Esophagus squamous epithelium (tissue), 5 donors: ENCODE measurements at regions not wholly inside any gene's neighbourhood (a gene's known extent, or its start where the extent isn't known, plus 50 kb on each side); places are given as distances from the start of the nearest gene placed in this dataset.

ENCODE experiments used
- DNase-seq: peaks from one replicate; lab custom pipeline; 2025; lab: John Stamatoyannopoulos, UW
- H3K27ac ChIP-seq, 4 donors: fragments of 200-600 bp; sonication (generic); one replicate each; pipeline ENCODE4 v1.5.1; 2016 to 2019; ENCODE audit warnings: mild to moderate bottlenecking in 1 of 4
- H3K27me3 ChIP-seq, 4 donors: fragments of 200-600 bp; sonication (generic); 1 replicate in 3 of 4; 2 replicates in 1 of 4; pipeline versions ENCODE4 v1.5.1 to v1.6.0; 2017 to 2021; ENCODE audit warnings: antibody characterized with exemption in 1 of 4
- H3K36me3 ChIP-seq, 3 donors: fragments of 200-600 bp; sonication (generic); one replicate each; pipeline ENCODE4 v1.5.1; 2016 to 2019
- H3K4me1 ChIP-seq, 3 donors: fragments of 200-600 bp; sonication (generic); one replicate each; pipeline ENCODE4 v1.5.1; 2017 to 2019
- H3K4me3 ChIP-seq, 4 donors: fragments of 200-600 bp; sonication (generic); 1 replicate in 3 of 4; 2 replicates in 1 of 4; pipeline ENCODE4 v1.5.1; 2016 to 2019; ENCODE audit warnings: mild to moderate bottlenecking in 2 of 4, moderate library complexity in 1 of 4
- H3K9me3 ChIP-seq, 3 donors: fragments of 200-600 bp; sonication (generic); one replicate each; pipeline ENCODE4 v1.5.1; 2016 to 2019
- CTCF ChIP-seq, 6 experiments: fragments of 450-650 bp in 4 of 6; fragments of 200-600 bp in 2 of 6; sonication (generic) in 2 of 6; IDR thresholded peaks; one replicate each; pipeline ENCODE4 v1.5.1; 2016 to 2019; ENCODE audit warnings: antibody characterized with exemption in 6 of 6, mild to moderate bottlenecking in 4 of 6, moderate library complexity in 4 of 6
- POLR2A ChIP-seq, 4 donors: fragments of 450-650 bp; IDR thresholded peaks; one replicate each; pipeline ENCODE4 v1.6.1; 2017; ENCODE audit warnings: antibody characterized with exemption in 4 of 4, mild to moderate bottlenecking in 4 of 4, moderate library complexity in 3 of 4
- WGBS, 2 donors: methylation state at CpG; one replicate each; pipeline ENCODE4 v1.1.5; 2018; 5-methylcytosine and 5-hydroxymethylcytosine counted together
- intact Hi-C: fragments of 100-400 bp; cut with DNase I; formaldehyde crosslinking; loops from one replicate; pipeline ENCODE4 v1.15.0; 2022
- donor health status: DM: yes; HTN: yes; CAD: no.

GRCh38 chr17:79417476-79417988, 193.3 kb downstream of the RBFOX3 start:
- WGBS, 2 donors = 81 to 90% methylated on average over 7 to 10 of the region's 14 CpGs
- peaks cover 0 to 74% (median 0%) of the 10 kb centered on the region in 4 donors for H3K27me3 ChIP-seq
- intact Hi-C loops = no loop called here

DNA sequence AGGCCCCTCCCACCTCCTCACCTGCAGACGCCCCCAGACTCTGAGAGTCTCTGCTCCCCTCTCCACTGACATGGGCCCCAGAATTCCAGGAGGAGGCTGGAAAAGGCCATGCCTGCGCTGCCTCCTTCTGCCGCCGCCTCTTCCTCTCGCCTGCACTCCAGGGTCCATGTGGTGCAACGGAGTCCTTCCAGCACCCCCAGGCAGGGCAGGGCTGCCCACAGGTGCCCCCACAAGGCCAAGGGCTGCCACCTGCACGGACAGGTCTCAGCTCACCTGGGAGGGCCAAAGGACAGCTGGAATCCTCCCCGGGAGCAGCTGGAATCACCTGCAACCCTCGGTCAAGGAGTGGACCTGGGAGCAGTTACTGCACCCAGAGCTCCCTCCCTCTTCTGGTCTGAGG, 194.9 kb downstream of the RBFOX3 start:
- no peak overlapping the region for H3K27ac ChIP-seq
- H3K9me3 ChIP-seq = no peaks in the 10 kb centered on the region
- WGBS, 2 donors = no CpG with 5 or more reads among the region's 9 CpGs
- intact Hi-C loops = no loop called here
- H3K36me3 ChIP-seq = no peaks in the 10 kb centered on the region
- H3K4me3 ChIP-seq = no peak overlapping the region
- TF ChIP-seq POLR2A (IDR thresholded peaks at IDR 0.05) (no peak), CTCF (IDR thresholded peaks at IDR 0.05) (no peak)
- no peak for DNase-seq
- H3K27me3 ChIP-seq = peaks cover 0 to 68% (median 0%) of the 10 kb centered on the region in 4 donors
- peaks cover 6 to 25% (median 9%) of the 10 kb centered on the region in 3 donors for H3K4me1 ChIP-seq

More at GRCh38 chr17:79417476-79417988, 193.3 kb downstream of the RBFOX3 start:
- no peaks in the 10 kb centered on the region for H3K36me3 ChIP-seq
- H3K4me3 ChIP-seq = no peak overlapping the region
- TF ChIP-seq CTCF (IDR thresholded peaks at IDR 0.05) (no peak), POLR2A (IDR thresholded peaks at IDR 0.05) (no peak)
- peaks cover 6 to 25% (median 9%) of the 10 kb centered on the region in 3 donors for H3K4me1 ChIP-seq
- H3K27ac ChIP-seq = no peak overlapping the region
- DNase-seq = no peak
- H3K9me3 ChIP-seq = no peaks in the 10 kb centered on the region

- H3K27me3 ChIP-seq = peaks cover 0 to 73% (median 0%) of the 10 kb centered on the region in 4 donors
- 47% methylated on average over 13 of the region's 13 CpGs; no CpG with 5 or more reads in 1 of the 2 donors for WGBS, 2 donors
These were observed 195.5 kb downstream of the RBFOX3 start for GRCh38 chr17:79415365-79415764.

GRCh38 chr17:79414793-79415211, 196.0 kb downstream of the RBFOX3 start:
- H3K27me3 ChIP-seq = peaks cover 0 to 78% (median 0%) of the 10 kb centered on the region in 4 donors
- no peak for TF ChIP-seq POLR2A (IDR thresholded peaks at IDR 0.05)
- no peak for TF ChIP-seq CTCF (IDR thresholded peaks at IDR 0.05)
- intact Hi-C loops = no loop called here
- H3K27ac ChIP-seq = no peak overlapping the region
- no peaks in the 10 kb centered on the region for H3K36me3 ChIP-seq
- no peak for DNase-seq
- H3K4me3 ChIP-seq = no peak overlapping the region
- no peaks in the 10 kb centered on the region for H3K9me3 ChIP-seq
- peaks cover 3 to 20% (median 4%) of the 10 kb centered on the region in 3 donors for H3K4me1 ChIP-seq
- WGBS, 2 donors = 50 to 62% methylated on average over 2 to 6 of the region's 16 CpGs

More at GRCh38 chr17:79415365-79415764, 195.5 kb downstream of the RBFOX3 start:
- no peak for DNase-seq
- intact Hi-C loops = no loop called here
- H3K4me1 ChIP-seq = peaks cover 5 to 23% (median 6%) of the 10 kb centered on the region in 3 donors
- TF ChIP-seq CTCF (IDR thresholded peaks at IDR 0.05) (no peak), POLR2A (IDR thresholded peaks at IDR 0.05) (no peak)
- H3K4me3 ChIP-seq = no peak overlapping the region
- no peak overlapping the region for H3K27ac ChIP-seq
- no peaks in the 10 kb centered on the region for H3K9me3 ChIP-seq
- H3K36me3 ChIP-seq = no peaks in the 10 kb centered on the region

GRCh38 chr17:79414063-79414792, 196.6 kb downstream of the RBFOX3 start:
- no peaks in the 10 kb centered on the region for H3K36me3 ChIP-seq
- H3K27ac ChIP-seq = no peak overlapping the region
- no peak for TF ChIP-seq CTCF (IDR thresholded peaks at IDR 0.05)
- no peak for TF ChIP-seq POLR2A (IDR thresholded peaks at IDR 0.05)
- WGBS, 2 donors = 25 to 31% methylated on average over 6 to 16 of the region's 21 CpGs
- peaks cover 3 to 20% (median 4%) of the 10 kb centered on the region in 3 donors for H3K4me1 ChIP-seq
- no peak for DNase-seq
- H3K4me3 ChIP-seq = no peak overlapping the region
- H3K9me3 ChIP-seq = no peaks in the 10 kb centered on the region
- peaks cover 0 to 76% (median 0%) of the 10 kb centered on the region in 4 donors for H3K27me3 ChIP-seq
- intact Hi-C loops = no loop called here
